ENCODE measurements at regions not wholly inside any gene's neighbourhood (a gene's known extent, or its start where the extent isn't known, plus 50 kb on each side); places are given as distances from the start of the nearest gene placed in this dataset.

- no peak overlapping the region for H3K4me3 ChIP-seq (ENCODE audit: low read depth, low read length)
- TF ChIP-seq CTCF (IDR thresholded peaks at IDR 0.05; ENCODE audit: low read depth, low read length, missing control alignments) = no peak
- no peak for DNase-seq (ENCODE audit: low read depth)
Measured at GRCh38 chr16:86317813-86318650, 192.3 kb upstream of the FOXF1 start.

- DNase-seq (ENCODE audit: low read depth) = no peak
- no peak for TF ChIP-seq CTCF (IDR thresholded peaks at IDR 0.05; ENCODE audit: low read depth, low read length, missing control alignments)
- no peak overlapping the region for H3K4me3 ChIP-seq (ENCODE audit: low read depth, low read length)
Measured at GRCh38 chr16:86319585-86320236, 190.6 kb upstream of the FOXF1 start.

GRCh38 chr16:86320237-86320595, 190.1 kb upstream of the FOXF1 start:
- TF ChIP-seq CTCF (IDR thresholded peaks at IDR 0.05; ENCODE audit: low read depth, low read length, missing control alignments) = no peak
- H3K4me3 ChIP-seq (ENCODE audit: low read depth, low read length) = no peak overlapping the region
- DNase-seq (ENCODE audit: low read depth) = no peak

- no peak overlapping the region for H3K4me3 ChIP-seq (ENCODE audit: low read depth, low read length)
- TF ChIP-seq CTCF (IDR thresholded peaks at IDR 0.05; ENCODE audit: low read depth, low read length, missing control alignments) = no peak
- no peak for DNase-seq (ENCODE audit: low read depth)
Measured at GRCh38 chr16:86321491-86321890, 188.8 kb upstream of the FOXF1 start.

- TF ChIP-seq CTCF (IDR thresholded peaks at IDR 0.05; ENCODE audit: low read depth, low read length, missing control alignments) = no peak
- no peak for DNase-seq (ENCODE audit: low read depth)
- H3K4me3 ChIP-seq (ENCODE audit: low read depth, low read length) = no peak overlapping the region
Measured at GRCh38 chr16:86322283-86322682, 188.0 kb upstream of the FOXF1 start.

GRCh38 chr16:86322806-86323205, 187.5 kb upstream of the FOXF1 start:
- no peak for DNase-seq (ENCODE audit: low read depth)
- H3K4me3 ChIP-seq (ENCODE audit: low read depth, low read length) = no peak overlapping the region
- no peak for TF ChIP-seq CTCF (IDR thresholded peaks at IDR 0.05; ENCODE audit: low read depth, low read length, missing control alignments)

Data from GM12864 (cell line).